Panc1 (cell line): ENCODE measurements at regions not wholly inside any gene's neighbourhood (a gene's known extent, or its start where the extent isn't known, plus 50 kb on each side); places are given as distances from the start of the nearest gene placed in this dataset.

ENCODE experiments used
- ATAC-seq: fragments of 200-7000 bp; cut with Tn5 transposase; 2 replicates; pipeline ENCODE4 v1.9.1; 2020; ENCODE audit warnings: mild to moderate bottlenecking, moderate library complexity
- BruUV-seq: library from RNA; stranded (reverse); fragments of 400-500 nt; replicated peaks from 2 replicates; lab custom pipeline; 2021; lab: Mats Ljungman, UMichigan
- CTCF ChIA-PET: fragments of 300-600 bp; sonication (Branson Sonifier 250); formaldehyde crosslinking; loops from one replicate; lab custom pipeline; 2022; ENCODE audit warnings: antibody characterized with exemption; lab: Charles Lee
- POLR2A ChIA-PET: fragments of 300-600 bp; sonication (Branson Sonifier 250); formaldehyde crosslinking; loops from one replicate; lab custom pipeline; 2022; ENCODE audit warnings: antibody characterized with exemption; lab: Charles Lee
- DNase-seq: peaks from one replicate; pipeline ENCODE4 v3.0.0-alpha.2; 2010; ENCODE audit warnings: low read depth, low spot score
- H3K27ac ChIP-seq: 2 replicates; pipeline ENCODE4 v1.5.1; 2011; ENCODE audit warnings: mild to moderate bottlenecking, low read length, inconsistent platforms
- H3K27me3 ChIP-seq: fragments of 200-500 bp; sonication (Bioruptor generic); 2 replicates; pipeline ENCODE4 v1.6.0; 2014; ENCODE audit warnings: low read length, inconsistent platforms; ENCODE audit not compliant: control insufficient read depth, insufficient read depth
- H3K36me3 ChIP-seq: fragments of 200-500 bp; sonication (Bioruptor generic); 2 replicates; pipeline ENCODE4 v1.5.1; 2014; ENCODE audit warnings: inconsistent platforms, mild to moderate bottlenecking, low read length, moderate library complexity; ENCODE audit not compliant: control insufficient read depth, insufficient read depth
- H3K4me1 ChIP-seq: 2 replicates; pipeline ENCODE4 v1.5.1; 2011; ENCODE audit warnings: inconsistent platforms, mild to moderate bottlenecking, low read length, moderate library complexity; ENCODE audit not compliant: control insufficient read depth, insufficient read depth
- H3K4me3 ChIP-seq, 2 experiments: 2 replicates each; pipeline ENCODE4 v1.5.1; 2011 to 2012; ENCODE audit warnings: low read depth in 2 of 2, low read length in 2 of 2, mild to moderate bottlenecking in 2 of 2, inconsistent platforms in 1 of 2, moderate library complexity in 1 of 2
- H3K9me3 ChIP-seq: fragments of 200-500 bp; sonication (Bioruptor generic); 2 replicates; pipeline ENCODE4 v1.5.1; 2014; ENCODE audit warnings: low read depth, mild to moderate bottlenecking, inconsistent platforms, low read length, moderate library complexity; ENCODE audit not compliant: control insufficient read depth, insufficient read depth
- POLR2AphosphoS5 ChIP-seq: IDR thresholded peaks from 2 replicates; pipeline ENCODE4 v1.6.1; 2012; ENCODE audit warnings: mild to moderate bottlenecking, low read depth, low read length, moderate library complexity
- SIN3A ChIP-seq: IDR thresholded peaks from 2 replicates; pipeline ENCODE4 v1.6.1; 2012; ENCODE audit warnings: low read depth, mild to moderate bottlenecking, low read length, moderate library complexity, borderline replicate concordance; ENCODE audit not compliant: insufficient read depth
- TCF7L2 ChIP-seq: IDR thresholded peaks from 2 replicates; pipeline ENCODE4 v1.6.1; 2011; ENCODE audit warnings: mild to moderate bottlenecking, low read depth, low read length, inconsistent platforms
- in situ Hi-C: cut with HindIII; loops from 2 replicates; pipeline ENCODE4 v1.10.0; 2016; ENCODE audit warnings: low sequenced_read_pairs, low pct_unique_long_range_greater_than_20kb
- intact Hi-C: fragments of 100-400 bp; cut with micrococcal nuclease; formaldehyde crosslinking; loops from one replicate; pipeline ENCODE4 v1.10.0; 2022; ENCODE audit not compliant: unreplicated experiment
- TF ChIP-seq, protein P1 (sequence below), 2 experiments: IDR thresholded peaks; 2 replicates each; pipeline ENCODE4 v1.6.1; 2011 to 2012; ENCODE audit warnings: low read depth in 2 of 2, control low read depth in 1 of 2, low read length in 1 of 2, mild to moderate bottlenecking in 1 of 2, moderate library complexity in 1 of 2; ENCODE audit not compliant: insufficient read depth in 1 of 2
- TF ChIP-seq, protein P2 (sequence below): fragments of 450-650 bp; IDR thresholded peaks from 2 replicates; pipeline ENCODE4 v1.5.1; 2017; ENCODE audit warnings: mild to moderate bottlenecking

DNA sequence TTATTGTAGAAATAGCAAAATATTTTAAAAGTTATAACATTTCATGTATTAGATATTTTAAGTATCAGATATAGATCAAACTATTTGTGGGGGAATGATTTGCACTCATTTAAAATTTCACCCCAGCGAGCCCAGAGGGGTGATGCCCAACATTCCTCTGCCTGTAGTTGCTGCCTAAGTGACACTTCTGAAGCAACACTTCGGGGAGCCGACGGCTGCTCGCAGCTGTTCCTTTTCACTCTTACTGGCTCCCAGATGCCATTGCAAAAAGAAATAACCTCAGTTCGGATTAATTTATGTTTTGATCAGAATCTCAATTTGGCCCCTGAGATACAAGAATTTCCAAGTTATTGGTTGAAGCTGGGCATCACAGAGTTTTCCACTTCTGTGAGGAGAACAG lies 603.8 kb downstream of the PLCL1 start:
- Histone ChIP-seq H3K9me3 (no peaks in the 10 kb centered on the region), H3K36me3 (no peaks in the 10 kb centered on the region), H3K4me1 (no peaks in the 10 kb centered on the region), H3K27ac (no peak overlapping the region), H3K27me3 (no peaks in the 10 kb centered on the region), H3K4me3 (no peak overlapping the region)
- DNase-seq, result no peak
- in situ Hi-C loops, result no loop called here
- ATAC-seq, result no peak
- POLR2A ChIA-PET, result no interaction called here
- CTCF ChIA-PET, result no interaction called here
- no TSS peak for BruUV-seq
- TF ChIP-seq TCF7L2 (no peak), POLR2AphosphoS5 (no peak), SIN3A (no peak)
- TF ChIP-seq, protein P1, sequence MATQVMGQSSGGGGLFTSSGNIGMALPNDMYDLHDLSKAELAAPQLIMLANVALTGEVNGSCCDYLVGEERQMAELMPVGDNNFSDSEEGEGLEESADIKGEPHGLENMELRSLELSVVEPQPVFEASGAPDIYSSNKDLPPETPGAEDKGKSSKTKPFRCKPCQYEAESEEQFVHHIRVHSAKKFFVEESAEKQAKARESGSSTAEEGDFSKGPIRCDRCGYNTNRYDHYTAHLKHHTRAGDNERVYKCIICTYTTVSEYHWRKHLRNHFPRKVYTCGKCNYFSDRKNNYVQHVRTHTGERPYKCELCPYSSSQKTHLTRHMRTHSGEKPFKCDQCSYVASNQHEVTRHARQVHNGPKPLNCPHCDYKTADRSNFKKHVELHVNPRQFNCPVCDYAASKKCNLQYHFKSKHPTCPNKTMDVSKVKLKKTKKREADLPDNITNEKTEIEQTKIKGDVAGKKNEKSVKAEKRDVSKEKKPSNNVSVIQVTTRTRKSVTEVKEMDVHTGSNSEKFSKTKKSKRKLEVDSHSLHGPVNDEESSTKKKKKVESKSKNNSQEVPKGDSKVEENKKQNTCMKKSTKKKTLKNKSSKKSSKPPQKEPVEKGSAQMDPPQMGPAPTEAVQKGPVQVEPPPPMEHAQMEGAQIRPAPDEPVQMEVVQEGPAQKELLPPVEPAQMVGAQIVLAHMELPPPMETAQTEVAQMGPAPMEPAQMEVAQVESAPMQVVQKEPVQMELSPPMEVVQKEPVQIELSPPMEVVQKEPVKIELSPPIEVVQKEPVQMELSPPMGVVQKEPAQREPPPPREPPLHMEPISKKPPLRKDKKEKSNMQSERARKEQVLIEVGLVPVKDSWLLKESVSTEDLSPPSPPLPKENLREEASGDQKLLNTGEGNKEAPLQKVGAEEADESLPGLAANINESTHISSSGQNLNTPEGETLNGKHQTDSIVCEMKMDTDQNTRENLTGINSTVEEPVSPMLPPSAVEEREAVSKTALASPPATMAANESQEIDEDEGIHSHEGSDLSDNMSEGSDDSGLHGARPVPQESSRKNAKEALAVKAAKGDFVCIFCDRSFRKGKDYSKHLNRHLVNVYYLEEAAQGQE (IDR thresholded peaks at IDR 0.05; ENCODE audit: insufficient read depth in 1 of 2, low read depth in 2 of 2, low read length in 1 of 2), result no peak
- TF ChIP-seq, protein P2, sequence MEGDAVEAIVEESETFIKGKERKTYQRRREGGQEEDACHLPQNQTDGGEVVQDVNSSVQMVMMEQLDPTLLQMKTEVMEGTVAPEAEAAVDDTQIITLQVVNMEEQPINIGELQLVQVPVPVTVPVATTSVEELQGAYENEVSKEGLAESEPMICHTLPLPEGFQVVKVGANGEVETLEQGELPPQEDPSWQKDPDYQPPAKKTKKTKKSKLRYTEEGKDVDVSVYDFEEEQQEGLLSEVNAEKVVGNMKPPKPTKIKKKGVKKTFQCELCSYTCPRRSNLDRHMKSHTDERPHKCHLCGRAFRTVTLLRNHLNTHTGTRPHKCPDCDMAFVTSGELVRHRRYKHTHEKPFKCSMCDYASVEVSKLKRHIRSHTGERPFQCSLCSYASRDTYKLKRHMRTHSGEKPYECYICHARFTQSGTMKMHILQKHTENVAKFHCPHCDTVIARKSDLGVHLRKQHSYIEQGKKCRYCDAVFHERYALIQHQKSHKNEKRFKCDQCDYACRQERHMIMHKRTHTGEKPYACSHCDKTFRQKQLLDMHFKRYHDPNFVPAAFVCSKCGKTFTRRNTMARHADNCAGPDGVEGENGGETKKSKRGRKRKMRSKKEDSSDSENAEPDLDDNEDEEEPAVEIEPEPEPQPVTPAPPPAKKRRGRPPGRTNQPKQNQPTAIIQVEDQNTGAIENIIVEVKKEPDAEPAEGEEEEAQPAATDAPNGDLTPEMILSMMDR, result no peak
- intact Hi-C loops, result no loop called here

DNA sequence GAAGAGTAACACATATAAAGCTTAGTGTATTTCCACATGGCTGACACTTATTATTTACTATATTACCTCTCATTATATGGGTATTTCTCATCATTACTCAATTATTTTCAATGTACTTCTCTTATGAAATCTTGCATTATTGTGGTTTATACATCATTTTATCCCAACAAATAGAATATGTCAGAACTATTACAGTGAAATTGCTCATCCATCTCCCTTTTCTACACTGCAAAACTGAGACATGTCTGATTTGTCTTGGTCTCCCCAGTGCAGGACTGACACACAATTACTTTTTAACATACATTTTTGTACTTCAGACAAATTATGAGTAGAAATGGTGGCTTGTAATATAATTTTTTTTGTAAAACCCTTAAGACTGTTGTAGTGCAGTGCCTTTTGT lies 600.9 kb downstream of the PLCL1 start:
- no TSS peak for BruUV-seq
- H3K9me3 ChIP-seq, result no peaks in the 10 kb centered on the region
- POLR2A ChIA-PET, result no interaction called here
- no peak overlapping the region for H3K27ac ChIP-seq
- no peak overlapping the region for H3K4me3 ChIP-seq
- TF ChIP-seq, protein P2, result no peak
- TF ChIP-seq, protein P1 (IDR thresholded peaks at IDR 0.05; ENCODE audit: insufficient read depth in 1 of 2, low read depth in 2 of 2, low read length in 1 of 2), result no peak
- TF ChIP-seq TCF7L2 (no peak), SIN3A (no peak), POLR2AphosphoS5 (no peak)
- H3K27me3 ChIP-seq, result no peaks in the 10 kb centered on the region
- intact Hi-C loops, result no loop called here
- DNase-seq, result no peak
- ATAC-seq, result no peak
- no peaks in the 10 kb centered on the region for H3K4me1 ChIP-seq
- no peaks in the 10 kb centered on the region for H3K36me3 ChIP-seq
- in situ Hi-C loops, result no loop called here
- CTCF ChIA-PET, result no interaction called here
